Testis (tissue), 2 donors: ENCODE measurements at regions not wholly inside any gene's neighbourhood (a gene's known extent, or its start where the extent isn't known, plus 50 kb on each side); places are given as distances from the start of the nearest gene placed in this dataset.

Experiments used
- POLR2A ChIP-seq: fragments of 450-650 bp; IDR thresholded peaks from one replicate; pipeline ENCODE4 v1.6.1; 2017; ENCODE audit warnings: antibody characterized with exemption, mild to moderate bottlenecking, moderate library complexity
- TF ChIP-seq, protein P1 (sequence below), 3 experiments: fragments of 450-650 bp in 2 of 3; fragments of 200-600 bp in 1 of 3; sonication (generic) in 1 of 3; IDR thresholded peaks; one replicate each; pipeline ENCODE4 v1.5.1; 2016 to 2019; ENCODE audit warnings: antibody characterized with exemption in 3 of 3, mild to moderate bottlenecking in 2 of 3, moderate library complexity in 1 of 3

DNA sequence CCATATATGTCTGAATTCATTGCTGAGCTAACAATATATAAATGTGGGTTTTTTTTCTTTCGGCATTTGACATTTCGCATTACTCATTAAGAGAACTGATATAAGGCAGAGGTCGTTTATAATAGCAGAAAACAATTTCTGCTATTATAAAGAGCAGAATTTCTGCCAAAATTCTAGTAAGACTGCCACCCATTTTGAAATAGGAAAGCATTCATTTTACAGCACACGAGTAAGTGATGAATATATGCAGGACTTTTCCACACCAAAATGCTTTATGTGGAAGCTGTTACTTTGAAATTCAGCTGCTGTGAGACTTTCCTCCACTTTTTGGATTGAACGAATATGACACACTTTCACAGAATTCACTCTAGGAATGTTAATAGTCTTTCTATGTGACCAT is 610.9 kb upstream of the MAN1A1 start:
- TF ChIP-seq, protein P1, sequence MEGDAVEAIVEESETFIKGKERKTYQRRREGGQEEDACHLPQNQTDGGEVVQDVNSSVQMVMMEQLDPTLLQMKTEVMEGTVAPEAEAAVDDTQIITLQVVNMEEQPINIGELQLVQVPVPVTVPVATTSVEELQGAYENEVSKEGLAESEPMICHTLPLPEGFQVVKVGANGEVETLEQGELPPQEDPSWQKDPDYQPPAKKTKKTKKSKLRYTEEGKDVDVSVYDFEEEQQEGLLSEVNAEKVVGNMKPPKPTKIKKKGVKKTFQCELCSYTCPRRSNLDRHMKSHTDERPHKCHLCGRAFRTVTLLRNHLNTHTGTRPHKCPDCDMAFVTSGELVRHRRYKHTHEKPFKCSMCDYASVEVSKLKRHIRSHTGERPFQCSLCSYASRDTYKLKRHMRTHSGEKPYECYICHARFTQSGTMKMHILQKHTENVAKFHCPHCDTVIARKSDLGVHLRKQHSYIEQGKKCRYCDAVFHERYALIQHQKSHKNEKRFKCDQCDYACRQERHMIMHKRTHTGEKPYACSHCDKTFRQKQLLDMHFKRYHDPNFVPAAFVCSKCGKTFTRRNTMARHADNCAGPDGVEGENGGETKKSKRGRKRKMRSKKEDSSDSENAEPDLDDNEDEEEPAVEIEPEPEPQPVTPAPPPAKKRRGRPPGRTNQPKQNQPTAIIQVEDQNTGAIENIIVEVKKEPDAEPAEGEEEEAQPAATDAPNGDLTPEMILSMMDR (IDR thresholded peaks at IDR 0.05): no peak
- TF ChIP-seq POLR2A: no peak
